ENCODE measurements at regions not wholly inside any gene's neighbourhood (a gene's known extent, or its start where the extent isn't known, plus 50 kb on each side); places are given as distances from the start of the nearest gene placed in this dataset.

DNA sequence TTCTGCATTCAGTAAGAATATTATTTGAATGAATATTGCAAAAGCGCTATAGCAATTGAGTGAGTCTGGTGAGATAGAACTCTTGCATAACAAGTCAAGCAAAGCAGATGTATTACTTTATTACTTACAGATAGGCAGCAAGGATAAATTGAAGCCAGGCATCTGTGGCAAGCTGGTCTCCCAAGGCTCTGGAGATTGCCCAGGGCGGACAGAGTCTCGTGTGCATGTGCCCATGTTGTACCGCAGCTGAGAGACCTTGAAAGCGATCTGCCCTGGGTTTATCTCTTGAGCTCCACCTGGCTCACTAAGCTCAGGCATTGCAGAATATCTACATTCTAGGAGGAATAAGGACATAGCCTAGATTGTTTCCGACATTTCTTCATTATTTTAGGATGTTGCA, 591.6 kb downstream of the ISL1 start:
- TF ChIP-seq, protein P1, sequence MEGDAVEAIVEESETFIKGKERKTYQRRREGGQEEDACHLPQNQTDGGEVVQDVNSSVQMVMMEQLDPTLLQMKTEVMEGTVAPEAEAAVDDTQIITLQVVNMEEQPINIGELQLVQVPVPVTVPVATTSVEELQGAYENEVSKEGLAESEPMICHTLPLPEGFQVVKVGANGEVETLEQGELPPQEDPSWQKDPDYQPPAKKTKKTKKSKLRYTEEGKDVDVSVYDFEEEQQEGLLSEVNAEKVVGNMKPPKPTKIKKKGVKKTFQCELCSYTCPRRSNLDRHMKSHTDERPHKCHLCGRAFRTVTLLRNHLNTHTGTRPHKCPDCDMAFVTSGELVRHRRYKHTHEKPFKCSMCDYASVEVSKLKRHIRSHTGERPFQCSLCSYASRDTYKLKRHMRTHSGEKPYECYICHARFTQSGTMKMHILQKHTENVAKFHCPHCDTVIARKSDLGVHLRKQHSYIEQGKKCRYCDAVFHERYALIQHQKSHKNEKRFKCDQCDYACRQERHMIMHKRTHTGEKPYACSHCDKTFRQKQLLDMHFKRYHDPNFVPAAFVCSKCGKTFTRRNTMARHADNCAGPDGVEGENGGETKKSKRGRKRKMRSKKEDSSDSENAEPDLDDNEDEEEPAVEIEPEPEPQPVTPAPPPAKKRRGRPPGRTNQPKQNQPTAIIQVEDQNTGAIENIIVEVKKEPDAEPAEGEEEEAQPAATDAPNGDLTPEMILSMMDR (conservative IDR thresholded peaks at IDR 0.05; ENCODE audit: low read length) = no peak
- TF ChIP-seq EZH2phosphoT487 (IDR thresholded peaks at IDR 0.05; ENCODE audit: borderline replicate concordance) = no peak
- Histone ChIP-seq H3K27me3 (ENCODE audit: insufficient read depth, low read length, poor library complexity, severe bottlenecking) (no peaks in the 10 kb centered on the region), H3K36me3 (ENCODE audit: insufficient read depth, low read length) (no peaks in the 10 kb centered on the region), H3K9ac (ENCODE audit: low read depth, low read length, poor library complexity, severe bottlenecking) (no peak overlapping the region), H3K4me1 (ENCODE audit: insufficient read depth, low read length, poor library complexity, severe bottlenecking) (no peaks in the 10 kb centered on the region), H3K4me2 (ENCODE audit: low read depth, low read length, poor library complexity, severe bottlenecking) (no peak overlapping the region), H3K79me2 (ENCODE audit: insufficient read depth, low read length) (no peaks in the 10 kb centered on the region), H3K9me3 (ENCODE audit: insufficient read depth, low read depth, low read length) (no peaks in the 10 kb centered on the region), H2AFZ (ENCODE audit: low read length) (no peak overlapping the region), H3K9me2 (replicated peaks; ENCODE audit: low read depth, low read length) (no peaks in the 10 kb centered on the region), H4K20me1 (ENCODE audit: insufficient read depth, low read length, poor library complexity, severe bottlenecking) (no peaks in the 10 kb centered on the region), H3K4me3 (ENCODE audit: low read length, poor library complexity, severe bottlenecking) (no peak overlapping the region), H3F3A (ENCODE audit: low read depth) (no peaks in the 10 kb centered on the region)

DNA sequence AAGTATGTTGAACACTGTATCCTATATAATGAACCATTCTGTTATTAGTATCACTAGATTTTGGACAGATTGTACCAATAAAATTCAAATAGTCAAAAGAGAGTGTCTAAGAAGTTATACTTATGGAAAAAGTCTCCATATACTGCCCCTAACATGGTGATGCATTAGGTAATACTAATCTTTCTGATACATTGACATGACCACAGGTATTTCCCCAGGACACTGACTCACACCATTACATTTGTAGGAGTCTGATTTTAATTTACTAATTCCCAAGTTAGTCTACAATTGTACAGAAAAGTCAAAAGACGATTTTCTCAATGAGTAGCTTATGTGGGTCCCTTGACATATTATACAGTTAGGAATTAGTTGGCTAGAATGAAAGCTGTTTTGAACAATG, 593.8 kb downstream of the ISL1 start:
- TF ChIP-seq, protein P1 (conservative IDR thresholded peaks at IDR 0.05; ENCODE audit: low read length) = no peak
- no peak for TF ChIP-seq EZH2phosphoT487 (IDR thresholded peaks at IDR 0.05; ENCODE audit: borderline replicate concordance)
- Histone ChIP-seq H3K36me3 (ENCODE audit: insufficient read depth, low read length) (no peaks in the 10 kb centered on the region), H4K20me1 (ENCODE audit: insufficient read depth, low read length, poor library complexity, severe bottlenecking) (no peaks in the 10 kb centered on the region), H3K9me3 (ENCODE audit: insufficient read depth, low read depth, low read length) (no peaks in the 10 kb centered on the region), H3K27me3 (ENCODE audit: insufficient read depth, low read length, poor library complexity, severe bottlenecking) (no peaks in the 10 kb centered on the region), H3K9ac (ENCODE audit: low read depth, low read length, poor library complexity, severe bottlenecking) (no peak overlapping the region), H3F3A (ENCODE audit: low read depth) (no peaks in the 10 kb centered on the region), H3K4me3 (ENCODE audit: low read length, poor library complexity, severe bottlenecking) (no peak overlapping the region), H3K4me1 (ENCODE audit: insufficient read depth, low read length, poor library complexity, severe bottlenecking) (no peaks in the 10 kb centered on the region), H3K79me2 (ENCODE audit: insufficient read depth, low read length) (no peaks in the 10 kb centered on the region), H2AFZ (ENCODE audit: low read length) (no peak overlapping the region), H3K9me2 (replicated peaks; ENCODE audit: low read depth, low read length) (no peaks in the 10 kb centered on the region), H3K4me2 (ENCODE audit: low read depth, low read length, poor library complexity, severe bottlenecking) (no peak overlapping the region)

DNA sequence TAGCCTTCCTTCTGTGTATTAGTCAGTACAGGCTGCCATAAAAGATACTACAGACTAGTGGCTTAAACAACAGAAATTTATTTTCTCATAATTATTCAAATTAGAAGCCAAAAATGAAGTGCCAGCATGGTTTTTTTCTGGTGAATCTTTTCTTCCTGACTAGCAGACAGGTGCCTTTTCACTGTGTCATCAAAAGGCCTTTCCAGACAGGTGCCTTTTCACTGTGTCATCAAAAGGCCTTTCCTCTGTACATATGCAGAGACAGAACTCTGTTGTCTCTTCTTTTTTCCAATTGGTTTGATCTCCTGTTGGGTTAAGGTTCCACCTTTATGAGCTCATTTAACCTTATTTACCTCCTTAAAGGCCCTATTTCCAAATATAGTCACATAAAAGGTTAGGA, 599.9 kb downstream of the ISL1 start:
- Histone ChIP-seq H3K4me3 (ENCODE audit: low read length, poor library complexity, severe bottlenecking) (no peak overlapping the region), H3K4me1 (ENCODE audit: insufficient read depth, low read length, poor library complexity, severe bottlenecking) (no peaks in the 10 kb centered on the region), H4K20me1 (ENCODE audit: insufficient read depth, low read length, poor library complexity, severe bottlenecking) (no peaks in the 10 kb centered on the region), H3K9ac (ENCODE audit: low read depth, low read length, poor library complexity, severe bottlenecking) (no peak overlapping the region), H2AFZ (ENCODE audit: low read length) (no peak overlapping the region), H3K9me3 (ENCODE audit: insufficient read depth, low read depth, low read length) (no peaks in the 10 kb centered on the region), H3K4me2 (ENCODE audit: low read depth, low read length, poor library complexity, severe bottlenecking) (no peak overlapping the region), H3K27me3 (ENCODE audit: insufficient read depth, low read length, poor library complexity, severe bottlenecking) (no peaks in the 10 kb centered on the region), H3K79me2 (ENCODE audit: insufficient read depth, low read length) (no peaks in the 10 kb centered on the region), H3K9me2 (replicated peaks; ENCODE audit: low read depth, low read length) (no peaks in the 10 kb centered on the region), H3F3A (ENCODE audit: low read depth) (no peaks in the 10 kb centered on the region), H3K36me3 (ENCODE audit: insufficient read depth, low read length) (no peaks in the 10 kb centered on the region)
- TF ChIP-seq, protein P1 (conservative IDR thresholded peaks at IDR 0.05; ENCODE audit: low read length) = no peak
- TF ChIP-seq EZH2phosphoT487 (IDR thresholded peaks at IDR 0.05; ENCODE audit: borderline replicate concordance) = no peak
